Fibroblast of skin of back (primary cell): ENCODE measurements at regions not wholly inside any gene's neighbourhood (a gene's known extent, or its start where the extent isn't known, plus 50 kb on each side); places are given as distances from the start of the nearest gene placed in this dataset.

Source experiments
- DNase-seq: peaks from one replicate; pipeline ENCODE4 v3.0.0-alpha.2; 2013

- no peak for DNase-seq
These were observed 681.0 kb downstream of the KCNJ3 start for GRCh38 chr2:155379494-155379893.

GRCh38 chr2:155377931-155378444 lies 679.5 kb downstream of the KCNJ3 start:
- peak; percentile 5 for DNase-seq

- peak; percentile 22 for DNase-seq
These were observed 678.8 kb downstream of the KCNJ3 start for GRCh38 chr2:155377266-155377680.

GRCh38 chr2:155372969-155373368 lies 674.5 kb downstream of the KCNJ3 start:
- DNase-seq, result peak; percentile 6

GRCh38 chr2:155368934-155369333 lies 670.4 kb downstream of the KCNJ3 start:
- peak; percentile 7 for DNase-seq

GRCh38 chr2:155364766-155365165 lies 666.3 kb downstream of the KCNJ3 start:
- no peak for DNase-seq

- no peak for DNase-seq
These were observed 664.9 kb downstream of the KCNJ3 start for GRCh38 chr2:155363349-155363888.

- DNase-seq, result no peak
These were observed 658.7 kb downstream of the KCNJ3 start for GRCh38 chr2:155357172-155357571.

GRCh38 chr2:155356250-155356649 lies 657.8 kb downstream of the KCNJ3 start:
- DNase-seq, result no peak

GRCh38 chr2:155350783-155351580 lies 652.5 kb downstream of the KCNJ3 start:
- DNase-seq, result no peak

- no peak for DNase-seq
These were observed 633.5 kb downstream of the KCNJ3 start for GRCh38 chr2:155332016-155332415.

GRCh38 chr2:155320236-155320635 lies 621.7 kb downstream of the KCNJ3 start:
- DNase-seq, result no peak

GRCh38 chr2:155318710-155319109 lies 620.2 kb downstream of the KCNJ3 start:
- DNase-seq, result no peak

- no peak for DNase-seq
These were observed 617.3 kb downstream of the KCNJ3 start for GRCh38 chr2:155315768-155316167.

- peak; percentile 12 for DNase-seq
These were observed 612.1 kb downstream of the KCNJ3 start for GRCh38 chr2:155310589-155310988.

GRCh38 chr2:155309483-155309882 lies 611.0 kb downstream of the KCNJ3 start:
- no peak for DNase-seq

GRCh38 chr2:155308367-155309009 lies 610.0 kb downstream of the KCNJ3 start:
- no peak for DNase-seq

GRCh38 chr2:155301221-155301620 lies 602.7 kb downstream of the KCNJ3 start:
- DNase-seq, result no peak

- DNase-seq, result no peak
These were observed 599.5 kb downstream of the KCNJ3 start for GRCh38 chr2:155298001-155298400.

GRCh38 chr2:155294358-155294757 lies 595.9 kb downstream of the KCNJ3 start:
- no peak for DNase-seq

GRCh38 chr2:155281907-155282306 lies 583.4 kb downstream of the KCNJ3 start:
- DNase-seq, result no peak

- DNase-seq, result no peak
These were observed 574.8 kb downstream of the KCNJ3 start for GRCh38 chr2:155273323-155273722.

- no peak for DNase-seq
These were observed 568.1 kb downstream of the KCNJ3 start for GRCh38 chr2:155266583-155266982.

- no peak for DNase-seq
These were observed 567.6 kb downstream of the KCNJ3 start for GRCh38 chr2:155266109-155266508.
